GM19455 (cell line): ENCODE measurements at regions not wholly inside any gene's neighbourhood (a gene's known extent, or its start where the extent isn't known, plus 50 kb on each side); places are given as distances from the start of the nearest gene placed in this dataset.

Source experiments
- ATAC-seq: cut with Tn5 transposase; IDR thresholded peaks from one replicate; pipeline ENCODE4 v1.9.1; 2021; ENCODE audit not compliant: unreplicated experiment

GRCh38 chr5:174307031-174307408, 261.5 kb downstream of the NSG2 start:
- ATAC-seq: no peak

DNA sequence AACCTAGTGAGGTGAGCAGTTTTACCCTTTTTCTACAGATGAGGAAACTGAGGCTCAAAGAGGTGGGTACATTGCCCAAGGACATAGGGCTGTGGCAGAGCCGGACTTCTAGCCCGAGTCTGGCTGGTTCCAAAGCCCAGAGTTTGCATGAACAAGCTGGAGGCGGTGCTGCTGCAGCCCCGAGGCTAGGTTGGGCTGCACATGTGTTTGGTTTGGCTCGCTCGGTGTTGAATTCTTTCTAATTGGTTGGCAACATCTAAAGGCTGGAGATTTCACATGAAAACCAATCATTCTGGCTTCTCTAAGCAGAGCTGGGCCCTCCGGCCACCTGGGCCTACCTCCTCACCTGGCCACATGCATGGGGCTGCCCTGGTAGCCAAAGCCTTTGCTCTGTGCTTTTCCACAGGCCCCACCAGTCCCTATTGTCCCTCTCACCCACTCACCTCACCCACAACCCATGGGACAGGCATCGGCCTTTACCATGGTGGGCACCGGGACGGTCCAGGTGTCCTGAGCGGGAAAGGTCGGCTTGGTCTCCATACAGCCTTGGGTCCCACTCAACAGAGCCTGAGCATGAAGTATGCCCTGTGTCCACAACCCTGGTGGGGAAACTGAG, 262.3 kb downstream of the NSG2 start:
- no peak for ATAC-seq

DNA sequence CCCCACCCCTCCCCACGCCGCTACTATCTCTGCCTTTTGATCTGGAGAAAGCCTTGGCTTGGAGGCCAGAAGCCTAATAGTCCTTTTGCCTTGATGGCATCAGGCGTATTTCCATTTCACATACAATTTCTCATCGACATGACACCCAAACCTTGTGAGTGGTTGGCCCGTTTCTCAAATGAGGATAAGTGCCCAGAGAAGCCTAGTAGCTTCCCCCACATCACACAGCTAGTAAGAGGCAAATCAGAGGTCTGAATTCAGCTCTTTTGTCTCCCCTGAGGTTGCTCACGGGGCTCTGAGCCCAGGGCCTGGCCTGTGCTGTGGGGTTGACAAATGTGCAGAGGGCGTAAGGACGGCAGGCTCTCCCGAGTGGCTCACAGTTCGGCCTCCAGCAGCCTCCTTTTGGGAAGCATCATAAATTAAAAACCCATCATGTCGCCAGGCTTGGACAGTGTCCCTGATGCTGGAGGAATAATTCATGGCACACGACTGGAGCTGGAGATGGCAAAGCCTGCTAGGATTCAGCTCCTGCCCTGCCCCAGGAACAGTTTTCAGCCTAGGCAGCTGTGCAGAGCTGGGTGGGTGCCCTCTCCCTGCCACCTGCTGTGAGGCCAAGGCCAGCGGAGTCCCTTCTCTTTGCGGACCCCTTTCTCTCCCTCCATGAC, 263.8 kb downstream of the NSG2 start:
- no peak for ATAC-seq

DNA sequence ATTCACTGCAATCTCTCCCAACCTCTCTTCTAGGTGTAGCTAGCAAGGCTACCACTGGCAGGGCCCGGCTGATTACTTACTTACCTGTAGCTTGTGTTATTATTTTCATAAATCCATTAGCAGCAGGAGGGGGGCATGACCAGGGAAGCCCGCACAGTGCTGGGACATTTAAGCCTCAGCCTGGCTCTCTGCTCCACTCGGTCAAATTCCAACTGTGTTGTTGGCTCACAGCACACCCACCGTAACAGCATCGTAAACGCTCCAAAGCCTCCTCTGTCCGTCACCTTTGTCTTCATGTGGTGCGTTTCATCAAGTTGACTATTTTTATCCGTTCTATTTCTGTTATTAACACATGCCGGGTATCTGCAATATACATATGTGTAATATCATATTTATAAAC, 264.7 kb downstream of the NSG2 start:
- no peak for ATAC-seq

GRCh38 chr5:174310706-174311105, 265.2 kb downstream of the NSG2 start:
- ATAC-seq: no peak

GRCh38 chr5:174311121-174311520, 265.6 kb downstream of the NSG2 start:
- no peak for ATAC-seq

DNA sequence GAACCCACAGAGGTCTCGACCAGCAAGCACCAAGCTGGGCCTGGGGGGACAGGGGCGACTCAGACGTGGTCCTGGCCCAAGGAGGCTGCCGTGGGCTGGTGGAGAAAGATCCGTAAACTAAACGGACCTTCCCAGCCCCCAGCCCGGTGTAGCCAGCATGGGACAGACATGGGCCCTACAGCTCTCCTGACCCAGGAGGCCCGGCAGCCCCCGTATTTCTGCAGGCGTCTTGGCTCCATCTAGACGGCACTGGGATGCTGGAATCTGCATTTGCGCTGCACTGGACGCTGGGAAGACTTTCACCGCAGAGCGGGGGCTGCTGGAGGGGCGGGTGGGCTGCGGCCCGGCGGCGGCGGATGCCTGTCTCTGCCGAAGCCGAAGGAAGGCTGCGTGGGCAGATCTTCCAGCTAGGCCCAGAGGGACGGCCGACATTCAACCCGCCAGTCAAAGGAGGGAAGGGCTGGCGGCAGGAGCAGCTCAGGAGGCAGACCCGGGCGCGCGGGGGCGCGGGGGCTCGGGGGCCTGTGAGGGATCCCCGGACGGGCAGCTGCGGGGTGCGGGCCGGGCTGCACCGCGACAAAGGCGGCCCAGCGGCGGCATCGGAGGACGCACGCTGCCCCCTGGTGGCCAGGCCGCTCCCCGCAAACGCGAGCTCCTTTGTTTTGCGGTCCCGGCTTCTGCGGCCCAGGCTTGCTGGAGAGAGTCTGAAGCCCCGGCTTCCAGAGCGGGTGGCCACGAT, 266.2 kb downstream of the NSG2 start:
- ATAC-seq: peak; percentile 67

DNA sequence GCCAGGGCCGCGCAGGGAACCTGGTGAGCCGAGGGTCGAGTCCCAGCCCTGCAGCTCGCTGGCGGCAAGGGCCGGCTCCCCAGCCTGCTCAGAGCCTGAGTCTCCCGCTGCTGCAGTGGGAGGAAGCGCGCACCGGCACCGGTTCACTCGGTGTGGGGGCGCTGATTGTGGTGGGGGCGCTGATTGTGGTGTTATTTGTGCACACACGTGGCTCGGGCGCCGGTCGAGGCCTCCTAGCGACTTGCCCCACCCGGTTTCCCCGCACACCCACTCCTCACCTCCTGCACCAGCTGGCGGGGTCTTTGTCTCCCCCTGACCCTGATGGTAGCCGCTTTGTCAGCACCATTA, 266.7 kb downstream of the NSG2 start:
- no peak for ATAC-seq

DNA sequence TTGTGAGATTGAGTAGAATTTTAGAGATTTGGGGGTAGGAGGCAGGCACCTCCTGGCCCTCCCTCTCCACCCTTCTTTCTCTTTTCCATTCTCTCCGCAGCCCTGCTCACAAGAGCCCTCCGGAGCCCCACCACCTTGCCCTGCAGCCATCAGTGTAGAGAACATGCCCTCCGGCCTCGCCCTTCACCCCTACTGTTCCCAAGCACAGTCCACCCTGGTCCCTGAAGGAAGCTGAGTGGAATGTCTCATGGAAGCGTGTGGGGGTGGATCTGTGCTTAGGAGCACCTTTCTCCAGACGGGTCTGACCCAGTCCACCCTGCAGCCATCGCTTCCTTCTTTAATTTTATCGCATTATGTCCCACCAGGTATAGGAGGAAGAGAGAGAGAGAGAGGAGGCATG, 267.1 kb downstream of the NSG2 start:
- no peak for ATAC-seq

- ATAC-seq: no peak
Measured at GRCh38 chr5:174313615-174314014, 268.1 kb downstream of the NSG2 start.

- ATAC-seq: no peak
Measured at GRCh38 chr5:174314261-174314660, 268.8 kb downstream of the NSG2 start.

- no peak for ATAC-seq
Measured at GRCh38 chr5:174315471-174315870, 270.0 kb downstream of the NSG2 start.

DNA sequence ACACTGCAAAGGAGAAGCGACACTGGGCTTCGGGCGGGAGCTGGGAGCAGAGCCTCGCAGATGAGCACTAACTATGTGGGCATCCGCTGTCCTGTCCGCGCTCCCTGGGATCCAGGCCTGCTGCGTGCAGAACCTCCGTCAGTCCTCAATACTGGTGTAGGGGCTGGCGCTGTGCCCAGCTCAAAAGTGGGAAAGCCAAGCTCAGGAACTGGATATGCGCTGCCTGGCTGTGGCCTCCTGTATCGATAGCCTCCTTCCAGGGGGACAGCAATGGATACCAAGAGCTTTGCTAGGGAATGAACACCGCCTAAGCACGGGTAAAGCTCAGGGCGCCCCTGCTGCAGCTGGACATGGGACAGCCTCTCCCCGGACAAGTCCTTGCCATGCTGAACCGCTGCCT, 270.4 kb downstream of the NSG2 start:
- no peak for ATAC-seq

- no peak for ATAC-seq
Measured at GRCh38 chr5:174316326-174316725, 270.8 kb downstream of the NSG2 start.

DNA sequence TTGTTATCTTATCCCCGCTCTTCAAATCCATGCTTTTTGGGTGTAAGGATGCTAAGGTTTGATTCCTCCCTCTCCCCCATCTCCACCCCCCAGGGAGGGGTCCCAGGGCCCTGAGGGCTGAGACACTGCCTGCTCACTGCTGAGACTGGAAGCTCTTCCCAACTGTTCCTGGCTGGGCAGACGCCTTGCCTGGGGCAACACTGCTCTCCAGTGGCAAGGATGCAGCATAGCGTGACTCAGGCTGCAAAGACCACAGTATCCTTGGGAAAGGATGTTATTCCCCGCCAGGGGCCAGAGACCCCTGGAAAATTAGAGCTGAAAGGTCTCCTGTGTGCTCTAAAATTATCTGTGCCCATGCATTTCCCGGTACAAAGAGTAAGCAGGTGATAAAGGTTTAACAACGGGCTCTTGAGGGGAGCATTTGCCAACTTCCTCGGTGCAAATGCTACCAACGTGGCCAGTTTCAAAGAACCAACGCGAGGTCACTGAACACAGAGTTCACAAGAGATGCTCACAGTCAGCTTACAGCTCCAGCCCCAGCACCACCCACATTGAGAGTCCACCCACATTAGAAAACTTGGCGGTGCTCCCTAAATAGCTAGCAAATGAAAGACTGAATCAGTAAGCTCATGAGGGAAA, 271.9 kb downstream of the NSG2 start:
- ATAC-seq: no peak

- ATAC-seq: no peak
Measured at GRCh38 chr5:174318578-174318977, 273.1 kb downstream of the NSG2 start.

DNA sequence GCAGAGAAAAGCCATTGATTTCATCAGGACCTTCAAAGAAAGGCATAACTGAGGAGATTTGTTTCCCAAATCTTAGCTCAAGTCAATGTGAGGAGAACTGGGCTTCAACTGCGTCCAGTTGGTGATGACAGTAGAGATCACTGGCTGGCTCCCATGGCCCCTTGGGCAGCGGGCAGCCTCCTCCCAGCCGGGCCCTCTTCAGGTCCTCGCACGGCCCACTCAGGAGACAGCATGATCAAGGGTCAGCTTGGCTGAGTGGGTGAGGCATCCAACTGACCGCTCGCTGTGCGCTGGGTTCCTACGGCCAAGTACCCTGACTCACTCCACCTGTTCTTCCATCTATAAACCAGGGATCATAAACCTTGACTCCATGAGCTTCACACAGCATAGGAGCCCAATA, 274.0 kb downstream of the NSG2 start:
- no peak for ATAC-seq

DNA sequence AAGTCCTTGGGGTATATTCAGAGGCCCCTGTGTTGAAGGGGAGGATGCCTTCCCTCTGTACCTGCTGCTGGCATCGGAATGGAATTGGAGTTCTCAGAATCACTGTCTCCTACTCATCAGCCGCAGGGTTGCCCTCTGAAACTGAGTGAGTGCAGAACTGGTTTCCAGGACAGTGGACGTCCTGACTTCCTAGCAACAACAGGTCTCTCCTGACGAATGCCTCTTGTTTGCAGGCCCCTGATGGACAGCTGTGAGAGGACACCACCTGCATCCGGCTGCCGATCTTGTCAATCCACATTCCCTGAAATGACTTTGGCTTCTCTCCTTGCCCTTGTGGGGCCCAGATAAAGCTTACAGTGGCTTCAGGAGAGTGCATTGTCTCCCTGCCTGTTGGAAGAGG, 274.5 kb downstream of the NSG2 start:
- ATAC-seq: no peak

- ATAC-seq: peak; percentile 81
Measured at GRCh38 chr5:174323878-174324281, 278.4 kb downstream of the NSG2 start.

GRCh38 chr5:174324680-174325079, 279.2 kb downstream of the NSG2 start:
- ATAC-seq: no peak

GRCh38 chr5:174325431-174325830, 279.9 kb downstream of the NSG2 start:
- no peak for ATAC-seq

GRCh38 chr5:174325961-174326360, 280.5 kb downstream of the NSG2 start:
- ATAC-seq: no peak
